ENCODE measurements at regions not wholly inside any gene's neighbourhood (a gene's known extent, or its start where the extent isn't known, plus 50 kb on each side); places are given as distances from the start of the nearest gene placed in this dataset.
A peak's percentile ranks its signal among the peaks of the same experiment; 100 is the strongest.
"Not testable (repeated sequence)": the region's sequence is repeated elsewhere in the genome, so short reads cannot be mapped to it uniquely, and the experiment has no call there.

GRCh38 chr21:31819692-31820091, 53.1 kb upstream of the HUNK start:
- DNase-seq (ENCODE audit: low spot score): not testable (repeated sequence)

GRCh38 chr21:31814356-31814755, 58.5 kb upstream of the HUNK start:
- DNase-seq (ENCODE audit: low spot score): not testable (repeated sequence)

- no peak for DNase-seq (ENCODE audit: low spot score)
These were observed 59.0 kb upstream of the HUNK start for GRCh38 chr21:31813862-31814261.

- DNase-seq (ENCODE audit: low spot score): no peak
These were observed 68.8 kb upstream of the HUNK start for GRCh38 chr21:31804008-31804394.

- no peak for DNase-seq (ENCODE audit: low spot score)
These were observed 69.5 kb upstream of the HUNK start for GRCh38 chr21:31803039-31804007.

- no peak for DNase-seq (ENCODE audit: low spot score)
These were observed 70.4 kb upstream of the SCAF4 start for GRCh38 chr21:31802331-31802730.

GRCh38 chr21:31801551-31802219, 69.8 kb upstream of the SCAF4 start:
- no peak for DNase-seq (ENCODE audit: low spot score)

GRCh38 chr21:31798842-31799704, 67.2 kb upstream of the SCAF4 start:
- DNase-seq (ENCODE audit: low spot score): no peak

GRCh38 chr21:31795992-31796391, 64.1 kb upstream of the SCAF4 start:
- DNase-seq (ENCODE audit: low spot score): no peak

GRCh38 chr21:31790420-31790819, 58.5 kb upstream of the SCAF4 start:
- DNase-seq (ENCODE audit: low spot score): not testable (repeated sequence)

GRCh38 chr21:31788581-31788980, 56.7 kb upstream of the SCAF4 start:
- no peak for DNase-seq (ENCODE audit: low spot score)

- DNase-seq (ENCODE audit: low spot score): not testable (repeated sequence)
These were observed 55.8 kb upstream of the SCAF4 start for GRCh38 chr21:31787691-31788090.

- no peak for DNase-seq (ENCODE audit: low spot score)
These were observed 54.4 kb upstream of the SCAF4 start for GRCh38 chr21:31786164-31786920.

- peak; percentile 77 for DNase-seq (ENCODE audit: low spot score)
These were observed 53.6 kb upstream of the SCAF4 start for GRCh38 chr21:31785237-31786163.

GRCh38 chr21:31781737-31782136, 49.8 kb upstream of the SCAF4 start:
- peak; percentile 26 for DNase-seq (ENCODE audit: low spot score)

Measured in mucosa of gallbladder (tissue), 1 donor.